ENCODE measurements at regions not wholly inside any gene's neighbourhood (a gene's known extent, or its start where the extent isn't known, plus 50 kb on each side); places are given as distances from the start of the nearest gene placed in this dataset.

- TF ChIP-seq CTCF (IDR thresholded peaks at IDR 0.05; ENCODE audit: insufficient read depth, low read length, poor library complexity, severe bottlenecking) (no peak), EZH2phosphoT487 (conservative IDR thresholded peaks at IDR 0.05; ENCODE audit: low read length) (no peak)
Measured at GRCh38 chr2:16523711-16524110, 141.9 kb downstream of the CYRIA start.
